Bronchial epithelial cell (primary cell): ENCODE measurements at regions not wholly inside any gene's neighbourhood (a gene's known extent, or its start where the extent isn't known, plus 50 kb on each side); places are given as distances from the start of the nearest gene placed in this dataset.

Experiments used
- DNase-seq: peaks from one replicate; pipeline ENCODE4 v3.0.0-alpha.2; 2010; ENCODE audit warnings: low read depth
- FAIRE-seq: peaks from 2 replicates; lab custom pipeline; 2011; peaks lifted over from hg19 to GRCh38; lab: Jason Lieb, UNC
- H3K27me3 ChIP-seq: 2 replicates; pipeline ENCODE4 v1.5.1; 2011; ENCODE audit warnings: low read length; ENCODE audit not compliant: control insufficient read depth, insufficient read depth
- H3K36me3 ChIP-seq: 2 replicates; pipeline ENCODE4 v1.5.1; 2011; ENCODE audit warnings: low read length; ENCODE audit not compliant: control insufficient read depth, insufficient read depth
- H3K4me3 ChIP-seq: 2 replicates; pipeline ENCODE4 v1.5.1; 2011; ENCODE audit warnings: mild to moderate bottlenecking, low read depth, low read length, control low read depth
- TF ChIP-seq, protein P1 (sequence below): IDR thresholded peaks from 2 replicates; pipeline ENCODE4 v1.5.1; 2011; ENCODE audit warnings: mild to moderate bottlenecking, moderate library complexity, low read length, control low read depth, inconsistent platforms; ENCODE audit not compliant: insufficient read depth, severe bottlenecking

- TF ChIP-seq, protein P1, sequence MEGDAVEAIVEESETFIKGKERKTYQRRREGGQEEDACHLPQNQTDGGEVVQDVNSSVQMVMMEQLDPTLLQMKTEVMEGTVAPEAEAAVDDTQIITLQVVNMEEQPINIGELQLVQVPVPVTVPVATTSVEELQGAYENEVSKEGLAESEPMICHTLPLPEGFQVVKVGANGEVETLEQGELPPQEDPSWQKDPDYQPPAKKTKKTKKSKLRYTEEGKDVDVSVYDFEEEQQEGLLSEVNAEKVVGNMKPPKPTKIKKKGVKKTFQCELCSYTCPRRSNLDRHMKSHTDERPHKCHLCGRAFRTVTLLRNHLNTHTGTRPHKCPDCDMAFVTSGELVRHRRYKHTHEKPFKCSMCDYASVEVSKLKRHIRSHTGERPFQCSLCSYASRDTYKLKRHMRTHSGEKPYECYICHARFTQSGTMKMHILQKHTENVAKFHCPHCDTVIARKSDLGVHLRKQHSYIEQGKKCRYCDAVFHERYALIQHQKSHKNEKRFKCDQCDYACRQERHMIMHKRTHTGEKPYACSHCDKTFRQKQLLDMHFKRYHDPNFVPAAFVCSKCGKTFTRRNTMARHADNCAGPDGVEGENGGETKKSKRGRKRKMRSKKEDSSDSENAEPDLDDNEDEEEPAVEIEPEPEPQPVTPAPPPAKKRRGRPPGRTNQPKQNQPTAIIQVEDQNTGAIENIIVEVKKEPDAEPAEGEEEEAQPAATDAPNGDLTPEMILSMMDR, result no peak
- peak; percentile 77 for DNase-seq
- Histone ChIP-seq H3K27me3 (no peaks in the 10 kb centered on the region), H3K4me3 (no peak overlapping the region), H3K36me3 (no peaks in the 10 kb centered on the region)
- FAIRE-seq, result no peak
Observed at GRCh38 chr18:33914399-33914798, 310.3 kb downstream of the NOL4 start.

DNA sequence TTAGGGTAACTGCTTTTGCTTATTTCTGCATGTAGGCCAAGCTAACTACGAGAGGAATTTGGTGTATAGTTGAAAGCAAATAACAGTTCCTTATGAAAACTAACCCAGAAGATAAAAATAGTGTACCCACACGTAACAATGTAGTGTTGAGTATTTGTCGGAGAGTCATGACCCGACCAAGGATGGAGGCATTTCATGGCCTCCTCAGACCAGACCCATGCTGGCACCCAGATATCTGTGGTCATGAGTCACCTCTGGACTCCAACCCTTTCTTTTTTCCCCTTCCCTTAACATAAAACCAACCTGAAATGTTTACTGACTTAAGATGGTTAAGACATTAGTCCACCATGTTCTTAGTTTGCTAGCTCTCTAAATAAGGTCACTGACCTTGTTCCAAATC, 318.7 kb downstream of the NOL4 start:
- DNase-seq (no peak), FAIRE-seq (no peak)
- no peaks in the 10 kb centered on the region for H3K36me3 ChIP-seq
- no peak overlapping the region for H3K4me3 ChIP-seq
- no peaks in the 10 kb centered on the region for H3K27me3 ChIP-seq
- TF ChIP-seq, protein P1, result no peak

- TF ChIP-seq, protein P1, result no peak
- H3K4me3 ChIP-seq, result no peak overlapping the region
- DNase-seq (no peak), FAIRE-seq (no peak)
- no peaks in the 10 kb centered on the region for H3K27me3 ChIP-seq
- H3K36me3 ChIP-seq, result no peaks in the 10 kb centered on the region
Observed at GRCh38 chr18:33901894-33902512, 322.7 kb downstream of the NOL4 start.

GRCh38 chr18:33900638-33901037, 322.6 kb downstream of the ASXL3 start:
- FAIRE-seq, result no peak

GRCh38 chr18:33898427-33898826, 320.4 kb downstream of the ASXL3 start:
- no peak for FAIRE-seq
- no peak for DNase-seq
- H3K36me3 ChIP-seq, result no peaks in the 10 kb centered on the region
- TF ChIP-seq, protein P1, result no peak
- no peaks in the 10 kb centered on the region for H3K27me3 ChIP-seq
- H3K4me3 ChIP-seq, result no peak overlapping the region

More at GRCh38 chr18:33900638-33901037, 322.6 kb downstream of the ASXL3 start:
- no peak for DNase-seq
- TF ChIP-seq, protein P1, result no peak
- no peak overlapping the region for H3K4me3 ChIP-seq
- H3K27me3 ChIP-seq, result no peaks in the 10 kb centered on the region
- no peaks in the 10 kb centered on the region for H3K36me3 ChIP-seq

DNA sequence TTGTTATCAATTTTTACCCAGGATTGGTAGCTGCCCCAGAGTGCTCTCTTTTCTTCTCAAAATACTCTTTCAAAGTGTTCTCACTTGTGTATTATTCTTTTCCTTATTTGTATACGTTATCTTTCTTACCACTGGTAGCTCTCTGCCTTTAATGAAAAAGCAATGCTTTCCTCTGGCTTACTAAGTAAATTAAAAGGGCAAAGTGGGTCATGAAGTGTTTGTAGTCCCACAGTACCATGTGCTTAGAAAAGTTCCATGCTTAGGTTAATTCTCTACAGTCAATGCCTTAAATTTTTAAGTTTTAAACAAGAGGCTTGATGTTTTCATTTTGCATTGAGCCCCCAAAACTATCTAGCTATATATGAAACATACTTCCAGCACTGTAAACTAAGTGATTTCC, 300.2 kb downstream of the ASXL3 start:
- TF ChIP-seq, protein P1, result no peak
- FAIRE-seq, result no peak
- H3K4me3 ChIP-seq, result no peak overlapping the region
- DNase-seq, result no peak
- no peaks in the 10 kb centered on the region for H3K36me3 ChIP-seq
- no peaks in the 10 kb centered on the region for H3K27me3 ChIP-seq
